HUES64 (cell line): ENCODE measurements at regions not wholly inside any gene's neighbourhood (a gene's known extent, or its start where the extent isn't known, plus 50 kb on each side); places are given as distances from the start of the nearest gene placed in this dataset.
"Not testable (repeated sequence)": the region's sequence is repeated elsewhere in the genome, so short reads cannot be mapped to it uniquely, and the experiment has no call there.

Experiments
- H3K27ac ChIP-seq: 2 replicates; pipeline ENCODE4 v1.7.0; 2013; ENCODE audit warnings: low read depth, low read length, inconsistent platforms
- H3K27me3 ChIP-seq: 2 replicates; pipeline ENCODE4 v1.6.1; 2013; ENCODE audit warnings: mild to moderate bottlenecking, low read length; ENCODE audit not compliant: insufficient read depth
- H3K36me3 ChIP-seq: 2 replicates; pipeline ENCODE4 v1.6.1; 2013; ENCODE audit warnings: mild to moderate bottlenecking, low read length; ENCODE audit not compliant: insufficient read depth
- H3K4me1 ChIP-seq: 2 replicates; pipeline ENCODE4 v1.6.1; 2013; ENCODE audit warnings: mild to moderate bottlenecking, low read length, moderate library complexity; ENCODE audit not compliant: insufficient read depth
- H3K4me3 ChIP-seq: 2 replicates; pipeline ENCODE4 v1.5.1; 2013; ENCODE audit warnings: mild to moderate bottlenecking, low read length, moderate library complexity
- H3K9ac ChIP-seq: 2 replicates; pipeline ENCODE4 v1.6.1; 2013; ENCODE audit warnings: mild to moderate bottlenecking, low read depth, low read length
- H3K9me3 ChIP-seq: 2 replicates; pipeline ENCODE4 v1.6.1; 2013; ENCODE audit warnings: low read depth, low read length; ENCODE audit not compliant: insufficient read depth
- WGBS: fragments of 150-250, 120-280 bp; methylation state at CpG from one replicate; pipeline ENCODE4 v1.1.7; 2013; ENCODE audit warnings: missing lambda C conversion rate; 5-methylcytosine and 5-hydroxymethylcytosine counted together

GRCh38 chr7:145868935-145869334, 247.7 kb upstream of the CNTNAP2 start:
- H3K9ac ChIP-seq, result no peak overlapping the region
- no peak overlapping the region for H3K27ac ChIP-seq
- H3K4me1 ChIP-seq, result no peaks in the 10 kb centered on the region
- H3K36me3 ChIP-seq, result no peaks in the 10 kb centered on the region
- no peaks in the 10 kb centered on the region for H3K27me3 ChIP-seq
- no peak overlapping the region for H3K4me3 ChIP-seq
- 91% methylated on average over 2 of the region's 2 CpGs for WGBS
- H3K9me3 ChIP-seq, result no peaks in the 10 kb centered on the region; the same call in 1 of the 2 replicates

DNA sequence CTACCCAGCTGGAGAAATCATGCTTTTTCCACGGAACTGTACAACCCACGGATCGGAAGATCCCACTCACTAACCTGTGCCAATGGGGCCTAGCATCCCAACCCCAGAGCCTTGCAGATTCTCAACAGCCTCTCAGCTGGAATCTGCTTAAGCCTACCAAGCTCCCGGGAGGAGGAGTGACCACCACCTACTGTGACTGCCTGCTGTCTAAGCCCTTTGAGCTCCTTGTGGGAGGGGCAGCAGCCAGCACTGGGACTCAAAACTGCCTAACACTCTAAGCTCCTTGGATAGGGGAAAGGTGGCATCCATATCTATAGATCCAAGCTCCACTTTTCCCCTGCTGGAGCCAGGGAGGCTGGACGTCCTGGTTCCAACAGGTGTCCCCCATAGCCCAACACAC, 254.4 kb upstream of the CNTNAP2 start:
- WGBS, result 80% methylated on average over 5 of the region's 5 CpGs

GRCh38 chr7:145860809-145861208, 255.8 kb upstream of the CNTNAP2 start:
- WGBS, result no CpG with 5 or more reads among the region's 1 CpG
- H3K27me3 ChIP-seq, result no peaks in the 10 kb centered on the region
- no peak overlapping the region for H3K9ac ChIP-seq
- H3K27ac ChIP-seq, result no peak overlapping the region
- H3K4me1 ChIP-seq, result no peaks in the 10 kb centered on the region
- no peak overlapping the region for H3K4me3 ChIP-seq
- no peaks in the 10 kb centered on the region for H3K36me3 ChIP-seq
- peaks cover 14% of the 10 kb centered on the region; the same call in 1 of the 2 replicates for H3K9me3 ChIP-seq

More for the DNA sequence above, 254.4 kb upstream of the CNTNAP2 start:
- Histone ChIP-seq H3K27ac (no peak overlapping the region), H3K4me3 (no peak overlapping the region), H3K9me3 (peaks cover 8% of the 10 kb centered on the region; the same call in 1 of the 2 replicates), H3K9ac (no peak overlapping the region), H3K27me3 (no peaks in the 10 kb centered on the region), H3K36me3 (no peaks in the 10 kb centered on the region), H3K4me1 (no peaks in the 10 kb centered on the region)

GRCh38 chr7:145850636-145851035, 266.0 kb upstream of the CNTNAP2 start:
- Histone ChIP-seq H3K36me3 (no peaks in the 10 kb centered on the region), H3K4me1 (0 out of 2 replicates have a peak, but pooled peaks cover 3% of the 10 kb centered on the region), H3K9me3 (peaks cover 13% of the 10 kb centered on the region), H3K9ac (no peak overlapping the region), H3K4me3 (no peak overlapping the region), H3K27ac (no peak overlapping the region), H3K27me3 (no peaks in the 10 kb centered on the region)
- 71% methylated on average over 6 of the region's 6 CpGs for WGBS

DNA sequence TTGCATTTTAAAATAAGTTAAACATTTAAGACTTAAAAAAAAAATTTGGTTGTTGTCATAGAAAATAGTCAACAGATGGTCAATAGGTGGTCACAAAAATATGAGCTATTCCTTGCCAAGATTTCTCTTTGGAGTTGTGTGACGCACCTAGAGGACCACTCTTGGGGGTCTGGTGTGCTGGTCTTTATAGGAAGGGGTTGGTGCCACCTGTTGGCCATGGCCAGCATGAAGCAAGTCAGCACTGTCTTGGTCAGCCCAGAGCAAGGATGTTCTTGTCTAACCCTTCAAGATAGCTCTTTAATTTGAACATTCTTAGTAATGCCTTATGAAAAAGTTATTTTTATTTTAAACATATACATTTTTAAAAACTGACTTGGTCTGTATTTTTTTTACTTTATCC, 267.9 kb upstream of the CNTNAP2 start:
- Histone ChIP-seq H3K9ac (no peak overlapping the region), H3K27me3 (no peaks in the 10 kb centered on the region), H3K27ac (no peak overlapping the region), H3K4me1 (0 out of 2 replicates have a peak, but pooled peaks cover 8% of the 10 kb centered on the region), H3K4me3 (no peak overlapping the region), H3K9me3 (no peaks in the 10 kb centered on the region), H3K36me3 (no peaks in the 10 kb centered on the region)
- 61% methylated on average over 1 of the region's 1 CpG for WGBS

GRCh38 chr7:145845345-145845744, 271.3 kb upstream of the CNTNAP2 start:
- Histone ChIP-seq H3K27ac (no peak overlapping the region), H3K9ac (no peak overlapping the region), H3K36me3 (no peaks in the 10 kb centered on the region), H3K4me3 (no peak overlapping the region), H3K9me3 (no peaks in the 10 kb centered on the region), H3K27me3 (no peaks in the 10 kb centered on the region), H3K4me1 (0 out of 2 replicates have a peak, but pooled peaks cover 8% of the 10 kb centered on the region)
- WGBS, result 85% methylated on average over 6 of the region's 6 CpGs

- Histone ChIP-seq H3K4me3 (no peak overlapping the region), H3K27me3 (no peaks in the 10 kb centered on the region), H3K4me1 (no peaks in the 10 kb centered on the region), H3K9ac (no peak overlapping the region), H3K27ac (no peak overlapping the region), H3K9me3 (no peaks in the 10 kb centered on the region), H3K36me3 (no peaks in the 10 kb centered on the region)
- no CpG with 5 or more reads among the region's 1 CpG for WGBS
Measured at GRCh38 chr7:145839814-145840213, 276.8 kb upstream of the CNTNAP2 start.

DNA sequence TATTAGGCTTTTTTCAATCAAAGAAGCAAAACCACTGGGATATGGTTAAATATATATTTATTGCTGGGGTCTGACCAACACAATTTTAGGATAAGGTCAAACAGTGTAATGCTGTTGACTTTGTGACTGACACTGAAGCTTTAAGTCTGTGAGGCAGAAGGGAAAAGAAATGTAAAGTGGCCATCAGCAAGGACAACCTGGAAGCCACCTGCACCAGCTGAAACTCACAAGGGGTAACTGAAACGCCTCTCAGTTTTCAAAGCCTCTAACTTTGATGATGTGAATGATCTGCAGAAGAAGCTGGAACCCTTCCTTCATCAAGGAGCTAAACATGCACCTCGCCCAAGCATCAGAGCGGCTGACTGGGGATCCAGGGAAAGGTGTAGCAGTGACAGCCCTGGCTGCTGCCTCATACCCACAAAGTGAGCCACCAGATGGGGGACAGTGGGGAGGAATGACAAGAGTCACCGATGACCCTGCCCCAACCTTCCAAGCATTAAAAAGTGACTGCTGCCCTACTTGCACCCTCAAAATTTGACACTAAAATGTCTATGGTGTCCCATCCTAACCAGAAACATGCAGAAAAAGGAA, 284.9 kb upstream of the CNTNAP2 start:
- Histone ChIP-seq H3K36me3 (no peaks in the 10 kb centered on the region), H3K27me3 (no peaks in the 10 kb centered on the region), H3K4me3 (no peak overlapping the region), H3K4me1 (no peaks in the 10 kb centered on the region), H3K9ac (no peak overlapping the region), H3K27ac (no peak overlapping the region), H3K9me3 (peaks cover 5% of the 10 kb centered on the region; the same call in 1 of the 2 replicates)
- 86% methylated on average over 4 of the region's 4 CpGs for WGBS

- Histone ChIP-seq H3K4me3 (no peak overlapping the region), H3K27me3 (no peaks in the 10 kb centered on the region), H3K36me3 (no peaks in the 10 kb centered on the region), H3K27ac (no peak overlapping the region), H3K9me3 (no peaks in the 10 kb centered on the region), H3K9ac (no peak overlapping the region), H3K4me1 (no peaks in the 10 kb centered on the region)
- 86% methylated on average over 8 of the region's 8 CpGs for WGBS
Measured at GRCh38 chr7:145817687-145818086, 298.9 kb upstream of the CNTNAP2 start.

DNA sequence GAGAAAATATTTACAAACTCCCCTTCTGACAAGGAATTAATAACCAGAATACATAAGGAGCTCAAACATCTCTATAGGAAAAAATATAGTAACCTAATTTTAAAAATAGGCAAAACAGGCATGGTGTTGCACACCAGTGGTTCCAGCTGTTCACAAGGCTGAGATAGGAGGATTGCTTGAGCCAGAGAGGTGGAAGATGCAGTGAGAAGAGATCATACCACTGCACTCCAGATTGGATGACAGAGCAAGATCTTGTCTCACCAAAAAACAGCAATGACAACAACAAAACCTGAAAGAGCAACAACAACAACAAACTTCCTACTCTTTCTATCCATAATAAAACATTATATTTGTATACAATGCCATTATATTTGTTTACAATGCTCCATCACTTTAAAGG, 304.4 kb upstream of the CNTNAP2 start:
- Histone ChIP-seq H3K36me3 (no peaks in the 10 kb centered on the region), H3K9me3 (no peaks in the 10 kb centered on the region), H3K9ac (no peak overlapping the region), H3K27ac (no peak overlapping the region), H3K4me3 (no peak overlapping the region), H3K27me3 (no peaks in the 10 kb centered on the region), H3K4me1 (no peaks in the 10 kb centered on the region)

- not testable (repeated sequence) for H3K4me3 ChIP-seq, H3K27me3 ChIP-seq, H3K9ac ChIP-seq, H3K27ac ChIP-seq, H3K9me3 ChIP-seq, H3K36me3 ChIP-seq, H3K4me1 ChIP-seq
- 96% methylated on average over 3 of the region's 3 CpGs for WGBS
Measured at GRCh38 chr7:145805496-145805895, 311.1 kb upstream of the CNTNAP2 start.

- Histone ChIP-seq H3K4me1 (no peaks in the 10 kb centered on the region), H3K36me3 (no peaks in the 10 kb centered on the region), H3K27ac (no peak overlapping the region), H3K4me3 (no peak overlapping the region), H3K9ac (no peak overlapping the region), H3K9me3 (no peaks in the 10 kb centered on the region), H3K27me3 (no peaks in the 10 kb centered on the region)
- 89% methylated on average over 1 of the region's 2 CpGs for WGBS
Measured at GRCh38 chr7:145797507-145797906, 319.1 kb upstream of the CNTNAP2 start.
